H1 (cell line): ENCODE measurements at regions not wholly inside any gene's neighbourhood (a gene's known extent, or its start where the extent isn't known, plus 50 kb on each side); places are given as distances from the start of the nearest gene placed in this dataset.

Source experiments
- CTCF ChIA-PET: fragments of 300-600 bp; sonication (Branson Sonifier 250); formaldehyde crosslinking; loops from one replicate; lab custom pipeline; 2021; ENCODE audit not compliant: partially characterized antibody; lab: Charles Lee
- POLR2A ChIA-PET: fragments of 300-600 bp; sonication (Branson Sonifier 250); formaldehyde crosslinking; loops from one replicate; lab custom pipeline; 2021; ENCODE audit warnings: inconsistent platforms; ENCODE audit not compliant: partially characterized antibody; lab: Charles Lee
- DNase-seq, 2 experiments: peaks; one replicate each; pipeline versions ENCODE4 v3.0.0 to v3.0.0-alpha.2; 2010 to 2022; ENCODE audit warnings: low spot score in 2 of 2, low read depth in 1 of 2, mixed read lengths in 1 of 2
- FAIRE-seq: peaks from 2 replicates; lab custom pipeline; 2011; peaks lifted over from hg19 to GRCh38; lab: Jason Lieb, UNC
- H2AFZ ChIP-seq: 2 replicates; pipeline ENCODE4 v1.8.1; 2012; ENCODE audit warnings: low read length, inconsistent platforms
- H2AK5ac ChIP-seq: 2 replicates; pipeline ENCODE4 v1.6.1; 2013; ENCODE audit warnings: low read depth, low read length
- H2BK120ac ChIP-seq: replicated peaks from 2 replicates; pipeline ENCODE3; 2013; ENCODE audit warnings: low read depth, low read length, inconsistent platforms
- H2BK12ac ChIP-seq: 2 replicates; pipeline ENCODE4 v1.6.1; 2013; ENCODE audit warnings: low read depth, low read length
- H2BK15ac ChIP-seq: 2 replicates; pipeline ENCODE4 v1.6.1; 2013; ENCODE audit warnings: low read length
- H2BK20ac ChIP-seq: 2 replicates; pipeline ENCODE4 v1.6.1; 2013; ENCODE audit warnings: low read length
- H2BK5ac ChIP-seq: 2 replicates; pipeline ENCODE4 v1.6.1; 2013; ENCODE audit warnings: low read depth, low read length
- H3K14ac ChIP-seq: 2 replicates; pipeline ENCODE4 v1.6.1; 2013; ENCODE audit warnings: inconsistent platforms; ENCODE audit not compliant: insufficient read length
- H3K18ac ChIP-seq: 2 replicates; pipeline ENCODE4 v1.6.1; 2013; ENCODE audit warnings: low read length; ENCODE audit errors: extremely low read depth
- H3K23ac ChIP-seq: 2 replicates; pipeline ENCODE4 v1.6.1; 2013; ENCODE audit warnings: inconsistent platforms; ENCODE audit not compliant: insufficient read length
- H3K23me2 ChIP-seq: 2 replicates; pipeline ENCODE4 v1.6.1; 2013; ENCODE audit warnings: low read depth, low read length
- H3K27ac ChIP-seq: 2 replicates; pipeline ENCODE4 v1.6.1; 2011; ENCODE audit warnings: low read depth, low read length, inconsistent platforms
- H3K27me3 ChIP-seq, 4 experiments: replicated peaks in 1 of 4; 1 replicate in 1 of 4; 2 replicates in 3 of 4; pipeline versions ENCODE4 v1.6.1 to v1.8.1; 2011 to 2013; ENCODE audit warnings: low read length in 3 of 4, mild to moderate bottlenecking in 3 of 4, inconsistent platforms in 2 of 4, mixed read lengths in 2 of 4, moderate library complexity in 1 of 4; ENCODE audit not compliant: control insufficient read depth in 3 of 4, insufficient read depth in 3 of 4; ENCODE audit errors: extremely low read depth in 1 of 4
- H3K36me3 ChIP-seq, 4 experiments: 2 replicates each; pipeline versions ENCODE4 v1.6.1 to v1.8.1; 2011 to 2013; ENCODE audit warnings: mild to moderate bottlenecking in 4 of 4, low read length in 3 of 4, moderate library complexity in 2 of 4, control low read depth in 1 of 4, inconsistent platforms in 1 of 4; ENCODE audit not compliant: insufficient read depth in 4 of 4, control insufficient read depth in 2 of 4
- H3K4ac ChIP-seq: replicated peaks from 2 replicates; pipeline ENCODE3; 2013; ENCODE audit warnings: low read length, low read depth, mixed read lengths, inconsistent platforms; ENCODE audit not compliant: insufficient read length
- H3K4me1 ChIP-seq, 4 experiments: replicated peaks in 1 of 4; 1 replicate in 1 of 4; 2 replicates in 3 of 4; pipeline versions ENCODE4 v1.6.1 to v1.8.1; 2011 to 2013; ENCODE audit warnings: low read length in 3 of 4, inconsistent platforms in 2 of 4, mixed read lengths in 1 of 4; ENCODE audit not compliant: insufficient read depth in 4 of 4, control insufficient read depth in 3 of 4
- H3K4me2 ChIP-seq, 2 experiments: 2 replicates each; pipeline versions ENCODE4 v1.6.1 to v1.8.1; 2011 to 2013; ENCODE audit warnings: low read depth in 2 of 2, low read length in 2 of 2, control low read depth in 1 of 2, inconsistent platforms in 1 of 2, mild to moderate bottlenecking in 1 of 2; ENCODE audit not compliant: insufficient read depth in 1 of 2
- H3K4me3 ChIP-seq, 4 experiments: fragments of 200-600, 300-600 bp in 1 of 4; sonication (generic), shearing (Covaris generic), sonication (Bioruptor Twin) in 1 of 4; 2 replicates each; pipeline versions ENCODE4 v1.5.1 to v1.8.1; 2011 to 2016; ENCODE audit warnings: low read length in 4 of 4, low read depth in 3 of 4, control low read depth in 2 of 4, inconsistent platforms in 2 of 4, mild to moderate bottlenecking in 2 of 4, mixed read lengths in 1 of 4, moderate library complexity in 1 of 4; ENCODE audit not compliant: insufficient read depth in 2 of 4; ENCODE audit errors: extremely low read depth in 1 of 4
- H3K56ac ChIP-seq: replicated peaks from 2 replicates; pipeline ENCODE3; 2013; ENCODE audit warnings: low read depth, mild to moderate bottlenecking, mixed read lengths, low read length, inconsistent platforms; ENCODE audit not compliant: insufficient read length
- H3K79me1 ChIP-seq: 2 replicates; pipeline ENCODE4 v1.6.1; 2013; ENCODE audit warnings: low read depth, low read length, control low read depth
- H3K79me2 ChIP-seq, 2 experiments: 2 replicates each; pipeline versions ENCODE4 v1.6.1 to v1.8.1; 2012 to 2013; ENCODE audit warnings: low read length in 2 of 2, mild to moderate bottlenecking in 2 of 2, inconsistent platforms in 1 of 2; ENCODE audit not compliant: insufficient read depth in 2 of 2, control insufficient read depth in 1 of 2
- H3K9ac ChIP-seq, 4 experiments: replicated peaks in 1 of 4; 1 replicate in 1 of 4; 2 replicates in 3 of 4; pipeline versions ENCODE4 v1.6.1 to v1.8.1; 2011 to 2013; ENCODE audit warnings: low read depth in 3 of 4, low read length in 3 of 4, control low read depth in 2 of 4, mild to moderate bottlenecking in 2 of 4, moderate library complexity in 2 of 4, inconsistent platforms in 1 of 4; ENCODE audit errors: extremely low read depth in 1 of 4
- H3K9me3 ChIP-seq, 2 experiments: 2 replicates each; pipeline versions ENCODE4 v1.6.1 to v1.8.1; 2012 to 2013; ENCODE audit warnings: mild to moderate bottlenecking in 2 of 2, moderate library complexity in 2 of 2, control low read depth in 1 of 2, inconsistent platforms in 1 of 2, low read depth in 1 of 2, low read length in 1 of 2, mixed read lengths in 1 of 2; ENCODE audit not compliant: insufficient read depth in 2 of 2
- H4K20me1 ChIP-seq, 2 experiments: replicated peaks in 1 of 2; 2 replicates each; pipeline versions ENCODE3 to v1.8.1; 2011 to 2013; ENCODE audit warnings: inconsistent platforms in 2 of 2, low read length in 2 of 2, mild to moderate bottlenecking in 1 of 2; ENCODE audit not compliant: insufficient read depth in 2 of 2, control insufficient read depth in 1 of 2
- H4K5ac ChIP-seq: 2 replicates; pipeline ENCODE4 v1.6.1; 2013; ENCODE audit warnings: low read length, low read depth, mixed read lengths, inconsistent platforms; ENCODE audit not compliant: insufficient read length
- H4K8ac ChIP-seq: 2 replicates; pipeline ENCODE4 v1.8.0; 2013; ENCODE audit warnings: mild to moderate bottlenecking, moderate library complexity, low read length, inconsistent platforms; ENCODE audit not compliant: insufficient read depth; ENCODE audit errors: extremely low read depth
- H4K91ac ChIP-seq: replicated peaks from 2 replicates; pipeline ENCODE3; 2013; ENCODE audit warnings: low read length, mixed read lengths, inconsistent platforms; ENCODE audit not compliant: insufficient read length
- ASH2L ChIP-seq: fragments of 200-600, 300-600 bp; sonication (generic); IDR thresholded peaks from one replicate; pipeline ENCODE4 v1.7.1; 2017; ENCODE audit warnings: low read length
- BACH1 ChIP-seq: IDR thresholded peaks from 2 replicates; pipeline ENCODE4 v1.6.1; 2012; ENCODE audit warnings: low read length, improper control_type of control experiment
- FOSL1 ChIP-seq: IDR thresholded peaks from 2 replicates; pipeline ENCODE4 v1.6.1; 2011; ENCODE audit warnings: mild to moderate bottlenecking, low read depth, low read length, moderate library complexity; ENCODE audit not compliant: insufficient read depth
- GABPA ChIP-seq: IDR thresholded peaks from 2 replicates; pipeline ENCODE4 v1.6.1; 2011; ENCODE audit warnings: mild to moderate bottlenecking, low read length, moderate library complexity, borderline replicate concordance; ENCODE audit not compliant: insufficient read depth
- GTF2F1 ChIP-seq: IDR thresholded peaks from 2 replicates; pipeline ENCODE4 v1.6.1; 2012; ENCODE audit warnings: low read depth, low read length, improper control_type of control experiment, borderline replicate concordance
- JUND ChIP-seq: IDR thresholded peaks from 2 replicates; pipeline ENCODE4 v1.6.1; 2011; ENCODE audit warnings: mild to moderate bottlenecking, improper control_type of control experiment, low read length
- NANOG ChIP-seq: IDR thresholded peaks from 2 replicates; pipeline ENCODE4 v1.6.1; 2011; ENCODE audit warnings: low read length, low read depth, mild to moderate bottlenecking, inconsistent platforms; ENCODE audit not compliant: insufficient read depth, poor library complexity, severe bottlenecking
- POLR2AphosphoS5 ChIP-seq: IDR thresholded peaks from 2 replicates; pipeline ENCODE4 v1.6.1; 2011; ENCODE audit warnings: low read depth, low read length
- SUZ12 ChIP-seq: fragments of 200-600 bp; sonication (generic); IDR thresholded peaks from 2 replicates; pipeline ENCODE4 v1.6.1; 2012; ENCODE audit warnings: mild to moderate bottlenecking, inconsistent platforms, low read length, moderate library complexity, mixed read lengths
- TEAD4 ChIP-seq: IDR thresholded peaks from 2 replicates; pipeline ENCODE4 v1.6.1; 2012; ENCODE audit warnings: low read depth, low read length, inconsistent platforms, mixed read lengths
- WGBS, 2 experiments: shearing (Covaris generic) in 1 of 2; methylation state at CpG; one replicate each; pipeline versions ENCODE4 v1.1.6 to v1.1.7; 2013 to 2015; ENCODE audit warnings: low lambda C conversion rate in 2 of 2, mixed read lengths in 2 of 2, inconsistent platforms in 1 of 2, low coverage in 1 of 2, missing lambda C conversion rate in 1 of 2; ENCODE audit not compliant: insufficient replicate concordance in 2 of 2, insufficient coverage in 1 of 2, insufficient read length in 1 of 2; ENCODE audit errors: extremely low coverage in 1 of 2, missing lambda C conversion rate in 1 of 2; 5-methylcytosine and 5-hydroxymethylcytosine counted together

GRCh38 chr10:120360571-120360970 lies 96.5 kb upstream of the PLPP4 start:
- no peak overlapping the region for H3K4me2 ChIP-seq
- H2BK20ac ChIP-seq, result no peak overlapping the region
- H3K9ac ChIP-seq, result no peak overlapping the region
- H3K9me3 ChIP-seq, result no peaks in the 10 kb centered on the region
- H3K27me3 ChIP-seq, result peaks cover 0 to 1% (median 0%) of the 10 kb centered on the region in 4 experiments; a peak in 1 of 7 replicates
- no peak overlapping the region for H2BK5ac ChIP-seq
- H4K20me1 ChIP-seq, result no peaks in the 10 kb centered on the region
- 97% methylated on average over 3 of the region's 3 CpGs; no CpG with 5 or more reads in 1 of the 2 experiments for WGBS, 2 experiments
- no peak overlapping the region for H3K23ac ChIP-seq
- H3K4me3 ChIP-seq, result no peak overlapping the region
- H4K8ac ChIP-seq, result no peak overlapping the region
- FAIRE-seq (no peak), DNase-seq (no peak)
- H3K23me2 ChIP-seq, result no peaks in the 10 kb centered on the region
- no peaks in the 10 kb centered on the region for H3K79me2 ChIP-seq
- POLR2A ChIA-PET, result interaction anchor here (0.6 kb wide), 1 partner anchor 136 kb away, joined by 3 read pairs; no protein-coding TSS in a partner anchor
- H4K5ac ChIP-seq, result no peak overlapping the region
- H2AK5ac ChIP-seq, result no peak overlapping the region
- H2BK12ac ChIP-seq, result no peak overlapping the region
- no peak overlapping the region for H3K14ac ChIP-seq
- no peak overlapping the region for H3K56ac ChIP-seq
- H2AFZ ChIP-seq, result no peak overlapping the region
- no peak overlapping the region for H2BK15ac ChIP-seq
- no peak overlapping the region for H2BK120ac ChIP-seq
- no peaks in the 10 kb centered on the region for H3K4me1 ChIP-seq
- TF ChIP-seq BACH1 (no peak), GTF2F1 (no peak), TEAD4 (no peak), ASH2L (no peak), POLR2AphosphoS5 (no peak), GABPA (no peak), FOSL1 (no peak), JUND (no peak), NANOG (no peak), SUZ12 (no peak)
- TF ChIP-seq, all 59 proteins: peak for 0
- CTCF ChIA-PET, result interaction anchor here (1.1 to 1.2 kb wide), 2 partner anchors 17 to 62 kb away, joined by 3 read pairs; no protein-coding TSS in a partner anchor
- no peaks in the 10 kb centered on the region for H3K36me3 ChIP-seq
- no peak overlapping the region for H4K91ac ChIP-seq
- no peak overlapping the region for H3K4ac ChIP-seq
- H3K27ac ChIP-seq, result no peak overlapping the region
- no peaks in the 10 kb centered on the region for H3K79me1 ChIP-seq
- H3K18ac ChIP-seq, result no peak overlapping the region
